ENCODE measurements at regions not wholly inside any gene's neighbourhood (a gene's known extent, or its start where the extent isn't known, plus 50 kb on each side); places are given as distances from the start of the nearest gene placed in this dataset.
A peak's percentile ranks its signal among the peaks of the same experiment; 100 is the strongest.

DNA sequence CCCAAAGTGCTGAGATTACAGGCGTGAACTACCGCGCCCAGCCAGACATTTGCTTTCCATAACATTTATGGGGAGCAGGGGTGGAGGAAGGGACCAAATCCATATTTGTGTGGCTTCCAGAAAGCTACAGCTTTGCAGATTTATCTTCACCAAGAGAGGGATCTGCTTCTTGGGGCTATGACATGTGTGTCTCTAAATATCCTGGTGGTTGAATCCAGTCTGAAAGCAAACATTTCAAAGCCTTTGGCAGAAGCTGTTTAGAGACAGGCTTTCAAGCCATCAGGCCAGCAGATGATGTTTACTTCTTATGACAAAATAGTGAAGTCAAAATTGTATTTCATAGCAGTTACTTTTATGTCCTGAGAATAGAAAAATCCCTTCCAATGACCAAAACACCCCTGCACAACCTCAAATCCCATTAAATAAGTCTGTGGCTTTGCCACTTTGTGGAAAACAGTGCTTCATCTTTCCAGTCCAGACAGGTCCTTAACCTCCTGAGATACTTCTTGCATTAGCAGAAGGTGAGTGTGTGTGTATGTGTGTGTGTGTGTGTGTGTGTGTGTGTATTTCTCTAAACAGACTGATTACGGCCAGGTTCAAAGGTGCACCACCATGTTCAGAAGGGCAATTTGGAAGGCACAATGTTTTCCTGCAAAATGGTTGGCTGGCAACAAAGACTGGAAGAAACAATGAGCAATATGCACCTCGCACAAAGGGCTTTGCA, 191.4 kb upstream of the LRIG1 start:
- TF ChIP-seq CTCF (IDR thresholded peaks at IDR 0.05; ENCODE audit: low read depth, low read length, missing input control) (no peak), SP1 (IDR thresholded peaks at IDR 0.05) (peak; percentile 16), HNF4G (IDR thresholded peaks at IDR 0.05) (no peak), FOXA1 (IDR thresholded peaks at IDR 0.05) (no peak)
- TF ChIP-seq, protein P1, sequence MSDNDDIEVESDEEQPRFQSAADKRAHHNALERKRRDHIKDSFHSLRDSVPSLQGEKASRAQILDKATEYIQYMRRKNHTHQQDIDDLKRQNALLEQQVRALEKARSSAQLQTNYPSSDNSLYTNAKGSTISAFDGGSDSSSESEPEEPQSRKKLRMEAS (IDR thresholded peaks at IDR 0.05), result no peak

Data from liver (tissue), 3 donors.